Ovary (tissue), 7 donors: ENCODE measurements at regions not wholly inside any gene's neighbourhood (a gene's known extent, or its start where the extent isn't known, plus 50 kb on each side); places are given as distances from the start of the nearest gene placed in this dataset.

Experiments
- DNase-seq, 5 donors: peaks; one replicate each; pipeline ENCODE4 v3.0.0-alpha.2; 2019 to 2020
- H3K27ac ChIP-seq, 2 donors: fragments of 200-600 bp; one replicate each; pipeline versions ENCODE4 v1.5.1 to v1.8.0; 2019 to 2022
- H3K27me3 ChIP-seq: fragments of 200-600 bp; one replicate; pipeline ENCODE4 v1.8.0; 2022
- H3K36me3 ChIP-seq: fragments of 200-600 bp; sonication (generic); one replicate; pipeline ENCODE4 v1.5.1; 2019
- H3K4me1 ChIP-seq: one replicate; pipeline ENCODE4 v1.8.1; 2013; ENCODE audit warnings: mild to moderate bottlenecking, moderate library complexity; ENCODE audit not compliant: insufficient read depth
- H3K4me3 ChIP-seq: fragments of 200-600 bp; sonication (generic); one replicate; pipeline ENCODE4 v1.5.1; 2017
- H3K9me3 ChIP-seq, 2 donors: fragments of 200-600 bp in 1 of 2; sonication (generic) in 1 of 2; one replicate each; pipeline versions ENCODE4 v1.5.1 to v1.8.1; 2013 to 2019; ENCODE audit warnings: mild to moderate bottlenecking in 1 of 2, moderate library complexity in 1 of 2
- EP300 ChIP-seq: sonication (generic); formaldehyde crosslinking; IDR thresholded peaks from one replicate; pipeline ENCODE4 v1.6.1; 2017; ENCODE audit warnings: antibody characterized with exemption
- POLR2A ChIP-seq: fragments of 450-650 bp; IDR thresholded peaks from one replicate; pipeline ENCODE4 v1.6.1; 2017; ENCODE audit warnings: antibody characterized with exemption, mild to moderate bottlenecking, moderate library complexity
- WGBS, 3 donors: extraction: QIAGEN DNeasy Blood & Tissue Kit in 1 of 3; methylation state at CpG; one replicate each; pipeline versions ENCODE4 v1.1.5 to v1.1.7; 2013 to 2017; 5-methylcytosine and 5-hydroxymethylcytosine counted together
- intact Hi-C, 4 donors: fragments of 100-400 bp; cut with DNase I; formaldehyde crosslinking; loops; one replicate each; pipeline versions ENCODE4 v1.11.0 to v1.15.1; 2022 to 2023
- TF ChIP-seq, protein P1 (sequence below), 3 donors: fragments of 450-650 bp in 2 of 3; fragments of 200-600 bp in 1 of 3; IDR thresholded peaks; one replicate each; pipeline versions ENCODE4 v1.5.1 to v1.8.0; 2016 to 2022; ENCODE audit warnings: antibody characterized with exemption in 3 of 3, mild to moderate bottlenecking in 1 of 3
- donor health status: DM: no; HTN: no; CAD: no; lungs with moderate emphysema.
- donor health status: DM: no; HTN: no; CAD: no.
- donor health status: Bipolar disorder and iron deficiency.
- donor health status: DM: no; HTN: no; CAD: no.
- donor health status: DM: yes; HTN: yes; CAD: no.

DNA sequence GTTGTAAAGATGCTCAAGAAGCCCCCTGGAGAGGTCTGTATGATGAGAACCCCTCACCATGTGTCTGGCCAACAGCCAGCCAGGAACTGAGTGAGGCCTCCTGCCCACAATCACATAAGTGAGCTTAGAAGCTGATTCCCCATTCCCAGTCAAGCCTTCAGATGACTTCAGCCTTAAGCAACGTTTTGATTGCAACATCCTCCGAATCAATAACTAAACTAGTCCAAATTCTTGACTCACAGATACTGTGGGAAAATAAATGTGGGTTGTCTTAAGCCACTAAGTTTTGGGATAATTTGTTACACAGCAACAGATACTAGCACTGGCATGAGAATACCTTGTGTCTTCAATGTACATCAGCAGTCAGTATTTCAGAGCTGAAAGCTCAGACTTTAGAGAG, 54.5 kb upstream of the HS3ST4 start:
- H3K4me3 ChIP-seq = no peak overlapping the region
- WGBS, 3 donors = 63 to 70% (median 68%) methylated on average over 2 of the region's 2 CpGs
- no peak overlapping the region for H3K27ac ChIP-seq
- no peaks in the 10 kb centered on the region for H3K36me3 ChIP-seq
- H3K4me1 ChIP-seq = no peaks in the 10 kb centered on the region
- no peak for DNase-seq
- TF ChIP-seq, protein P1, sequence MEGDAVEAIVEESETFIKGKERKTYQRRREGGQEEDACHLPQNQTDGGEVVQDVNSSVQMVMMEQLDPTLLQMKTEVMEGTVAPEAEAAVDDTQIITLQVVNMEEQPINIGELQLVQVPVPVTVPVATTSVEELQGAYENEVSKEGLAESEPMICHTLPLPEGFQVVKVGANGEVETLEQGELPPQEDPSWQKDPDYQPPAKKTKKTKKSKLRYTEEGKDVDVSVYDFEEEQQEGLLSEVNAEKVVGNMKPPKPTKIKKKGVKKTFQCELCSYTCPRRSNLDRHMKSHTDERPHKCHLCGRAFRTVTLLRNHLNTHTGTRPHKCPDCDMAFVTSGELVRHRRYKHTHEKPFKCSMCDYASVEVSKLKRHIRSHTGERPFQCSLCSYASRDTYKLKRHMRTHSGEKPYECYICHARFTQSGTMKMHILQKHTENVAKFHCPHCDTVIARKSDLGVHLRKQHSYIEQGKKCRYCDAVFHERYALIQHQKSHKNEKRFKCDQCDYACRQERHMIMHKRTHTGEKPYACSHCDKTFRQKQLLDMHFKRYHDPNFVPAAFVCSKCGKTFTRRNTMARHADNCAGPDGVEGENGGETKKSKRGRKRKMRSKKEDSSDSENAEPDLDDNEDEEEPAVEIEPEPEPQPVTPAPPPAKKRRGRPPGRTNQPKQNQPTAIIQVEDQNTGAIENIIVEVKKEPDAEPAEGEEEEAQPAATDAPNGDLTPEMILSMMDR (IDR thresholded peaks at IDR 0.05) = no peak
- TF ChIP-seq POLR2A (no peak), EP300 (no peak)
- intact Hi-C loops = no loop called here
- no peaks in the 10 kb centered on the region for H3K27me3 ChIP-seq
- no peaks in the 10 kb centered on the region for H3K9me3 ChIP-seq

DNA sequence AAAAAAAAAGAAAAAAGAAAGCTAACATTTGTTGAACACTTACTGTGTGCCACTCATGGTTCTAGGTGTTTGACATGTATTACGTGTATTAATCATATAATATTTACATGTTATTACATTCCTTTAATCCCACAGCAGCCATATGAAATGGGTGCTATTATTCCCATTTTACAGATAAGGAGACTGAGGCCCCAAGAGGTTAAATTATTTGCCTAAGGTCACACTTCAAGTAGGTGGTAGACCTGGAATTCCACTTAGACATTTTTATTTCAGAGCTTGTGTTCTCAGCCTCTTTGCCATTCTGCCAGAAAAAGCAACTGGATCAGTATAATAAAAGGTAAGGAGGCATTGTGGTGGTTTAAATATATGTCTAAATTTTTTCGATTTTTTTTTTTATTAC, 55.1 kb upstream of the HS3ST4 start:
- Histone ChIP-seq H3K9me3 (no peaks in the 10 kb centered on the region), H3K4me3 (no peak overlapping the region), H3K36me3 (no peaks in the 10 kb centered on the region), H3K4me1 (no peaks in the 10 kb centered on the region), H3K27me3 (no peaks in the 10 kb centered on the region), H3K27ac (no peak overlapping the region)
- WGBS, 3 donors = 78 to 86% (median 80%) methylated on average over 2 of the region's 2 CpGs
- TF ChIP-seq EP300 = no peak
- TF ChIP-seq POLR2A = no peak
- TF ChIP-seq, protein P1 (IDR thresholded peaks at IDR 0.05) = no peak
- DNase-seq = no peak
- intact Hi-C loops = no loop called here

DNA sequence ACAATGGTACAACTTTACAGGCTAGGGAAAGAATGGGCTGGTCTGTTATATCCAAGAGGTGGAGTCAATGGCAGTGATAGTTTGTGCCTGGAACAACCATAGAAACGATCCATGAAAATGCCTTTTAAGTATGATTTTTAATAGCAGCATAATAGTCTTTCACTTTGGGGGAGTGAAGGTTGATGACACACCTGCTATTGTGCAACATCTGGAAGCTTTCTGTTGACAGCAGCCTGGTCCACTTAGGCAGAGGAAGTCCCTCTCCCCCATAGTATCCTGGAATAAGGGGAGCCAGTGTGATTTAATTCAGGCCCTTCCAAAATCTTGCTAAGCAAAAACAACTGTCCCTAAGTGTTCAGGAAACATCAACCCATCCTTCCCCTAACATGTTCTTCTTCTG, 56.3 kb upstream of the HS3ST4 start:
- no peaks in the 10 kb centered on the region for H3K9me3 ChIP-seq
- no peaks in the 10 kb centered on the region for H3K4me1 ChIP-seq
- H3K27me3 ChIP-seq = no peaks in the 10 kb centered on the region
- 54 to 66% (median 54%) methylated on average over 1 of the region's 1 CpG for WGBS, 3 donors
- H3K36me3 ChIP-seq = no peaks in the 10 kb centered on the region
- no peak for DNase-seq
- no peak overlapping the region for H3K4me3 ChIP-seq
- intact Hi-C loops = no loop called here
- no peak overlapping the region for H3K27ac ChIP-seq
- TF ChIP-seq EP300 = no peak
- TF ChIP-seq, protein P1 (IDR thresholded peaks at IDR 0.05) = no peak
- TF ChIP-seq POLR2A = no peak

DNA sequence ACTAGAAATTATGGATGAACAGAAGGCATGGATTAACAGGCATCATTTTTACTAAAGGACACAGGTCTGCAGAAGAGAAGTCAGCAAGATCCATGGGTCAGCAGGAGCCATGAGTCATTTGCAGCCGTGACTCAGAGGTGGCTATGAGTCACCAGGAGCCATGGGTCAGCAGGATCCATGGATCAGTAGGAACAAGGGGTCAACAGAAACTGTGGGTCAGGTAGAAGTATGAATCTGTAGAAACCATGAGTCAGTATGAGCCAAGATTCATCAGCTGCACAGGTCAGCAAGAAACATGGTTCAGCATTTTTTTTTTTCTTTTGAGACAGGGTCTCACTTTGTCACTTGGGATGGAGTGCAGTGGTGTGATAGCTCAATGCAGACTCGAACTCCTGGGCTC, 58.2 kb upstream of the HS3ST4 start:
- no peaks in the 10 kb centered on the region for H3K9me3 ChIP-seq
- 43 to 57% (median 43%) methylated on average over 2 of the region's 2 CpGs for WGBS, 3 donors
- H3K27ac ChIP-seq = no peak overlapping the region
- no peak for DNase-seq
- intact Hi-C loops = no loop called here
- TF ChIP-seq POLR2A (no peak), EP300 (no peak)
- TF ChIP-seq, protein P1 (IDR thresholded peaks at IDR 0.05) = no peak
- H3K36me3 ChIP-seq = no peaks in the 10 kb centered on the region
- H3K27me3 ChIP-seq = no peaks in the 10 kb centered on the region
- H3K4me1 ChIP-seq = no peaks in the 10 kb centered on the region
- H3K4me3 ChIP-seq = no peak overlapping the region

DNA sequence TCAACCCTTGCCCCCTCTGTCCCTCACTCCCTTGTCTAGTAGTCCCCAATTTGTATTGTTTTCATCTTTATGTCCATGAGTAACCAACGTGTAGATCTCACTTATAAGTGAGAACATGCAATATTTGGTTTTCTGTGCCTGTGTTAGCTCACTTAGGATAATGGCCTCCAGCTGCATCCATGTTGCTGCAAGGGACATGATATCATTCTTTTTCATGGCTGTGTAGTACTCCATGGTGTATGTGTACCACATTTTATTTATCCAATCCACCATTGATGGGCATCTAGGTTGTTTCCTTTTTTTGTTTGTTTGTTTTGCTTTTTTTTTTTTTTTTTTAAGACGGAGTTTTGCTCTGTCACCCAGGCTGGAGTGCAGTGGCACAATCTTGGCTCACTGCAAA, 63.0 kb upstream of the HS3ST4 start:
- H3K27me3 ChIP-seq = no peaks in the 10 kb centered on the region
- H3K36me3 ChIP-seq = no peaks in the 10 kb centered on the region
- no peak overlapping the region for H3K27ac ChIP-seq
- no peaks in the 10 kb centered on the region for H3K4me1 ChIP-seq
- intact Hi-C loops = no loop called here
- TF ChIP-seq POLR2A (no peak), EP300 (no peak)
- TF ChIP-seq, protein P1 (IDR thresholded peaks at IDR 0.05) = no peak
- 75 to 88% (median 83%) methylated on average over 2 of the region's 2 CpGs for WGBS, 3 donors
- DNase-seq = no peak
- H3K9me3 ChIP-seq = no peaks in the 10 kb centered on the region
- no peak overlapping the region for H3K4me3 ChIP-seq
